NCI-H748 (cell line): ENCODE measurements at regions not wholly inside any gene's neighbourhood (a gene's known extent, or its start where the extent isn't known, plus 50 kb on each side); places are given as distances from the start of the nearest gene placed in this dataset.
"Not testable (repeated sequence)": the region's sequence is repeated elsewhere in the genome, so short reads cannot be mapped to it uniquely, and the experiment has no call there.

Source experiments
- DNase-seq: peaks from one replicate; lab custom pipeline; 2025; ENCODE audit not compliant: unreplicated experiment; lab: John Stamatoyannopoulos, UW

GRCh38 chr2:67318993-67319481 lies 78.1 kb upstream of the ETAA1 start:
- DNase-seq, result no peak

- no peak for DNase-seq
Observed at GRCh38 chr2:67320861-67321587, 76.1 kb upstream of the ETAA1 start.

- no peak for DNase-seq
Observed at GRCh38 chr2:67321588-67321903, 75.6 kb upstream of the ETAA1 start.

- peak; percentile 81 for DNase-seq
Observed at GRCh38 chr2:67322353-67323001, 74.7 kb upstream of the ETAA1 start.

GRCh38 chr2:67323209-67323991 lies 73.7 kb upstream of the ETAA1 start:
- DNase-seq, result no peak

- DNase-seq, result no peak
Observed at GRCh38 chr2:67329513-67329912, 67.6 kb upstream of the ETAA1 start.

- no peak for DNase-seq
Observed at GRCh38 chr2:67329951-67330350, 67.2 kb upstream of the ETAA1 start.

- DNase-seq, result not testable (repeated sequence)
Observed at GRCh38 chr2:67331419-67332086, 65.6 kb upstream of the ETAA1 start.

GRCh38 chr2:67337903-67338302 lies 59.2 kb upstream of the ETAA1 start:
- no peak for DNase-seq

- DNase-seq, result no peak
Observed at GRCh38 chr2:67338601-67339233, 58.4 kb upstream of the ETAA1 start.

GRCh38 chr2:67339234-67339885 lies 57.8 kb upstream of the ETAA1 start:
- DNase-seq, result no peak

GRCh38 chr2:67340133-67341011 lies 56.8 kb upstream of the ETAA1 start:
- DNase-seq, result no peak

- no peak for DNase-seq
Observed at GRCh38 chr2:67341012-67341318, 56.2 kb upstream of the ETAA1 start.

- no peak for DNase-seq
Observed at GRCh38 chr2:67341336-67341735, 55.8 kb upstream of the ETAA1 start.

GRCh38 chr2:67342394-67342793 lies 54.7 kb upstream of the ETAA1 start:
- DNase-seq, result no peak

GRCh38 chr2:67346718-67347407 lies 50.3 kb upstream of the ETAA1 start:
- DNase-seq, result no peak
